ENCODE measurements at regions not wholly inside any gene's neighbourhood (a gene's known extent, or its start where the extent isn't known, plus 50 kb on each side); places are given as distances from the start of the nearest gene placed in this dataset.
"Not testable (repeated sequence)": the region's sequence is repeated elsewhere in the genome, so short reads cannot be mapped to it uniquely, and the experiment has no call there.

GRCh38 chr11:133636711-133637355 is 104.5 kb upstream of the OPCML start:
- DNase-seq (ENCODE audit: low read depth, low spot score) = no peak
- TF ChIP-seq, protein P1, sequence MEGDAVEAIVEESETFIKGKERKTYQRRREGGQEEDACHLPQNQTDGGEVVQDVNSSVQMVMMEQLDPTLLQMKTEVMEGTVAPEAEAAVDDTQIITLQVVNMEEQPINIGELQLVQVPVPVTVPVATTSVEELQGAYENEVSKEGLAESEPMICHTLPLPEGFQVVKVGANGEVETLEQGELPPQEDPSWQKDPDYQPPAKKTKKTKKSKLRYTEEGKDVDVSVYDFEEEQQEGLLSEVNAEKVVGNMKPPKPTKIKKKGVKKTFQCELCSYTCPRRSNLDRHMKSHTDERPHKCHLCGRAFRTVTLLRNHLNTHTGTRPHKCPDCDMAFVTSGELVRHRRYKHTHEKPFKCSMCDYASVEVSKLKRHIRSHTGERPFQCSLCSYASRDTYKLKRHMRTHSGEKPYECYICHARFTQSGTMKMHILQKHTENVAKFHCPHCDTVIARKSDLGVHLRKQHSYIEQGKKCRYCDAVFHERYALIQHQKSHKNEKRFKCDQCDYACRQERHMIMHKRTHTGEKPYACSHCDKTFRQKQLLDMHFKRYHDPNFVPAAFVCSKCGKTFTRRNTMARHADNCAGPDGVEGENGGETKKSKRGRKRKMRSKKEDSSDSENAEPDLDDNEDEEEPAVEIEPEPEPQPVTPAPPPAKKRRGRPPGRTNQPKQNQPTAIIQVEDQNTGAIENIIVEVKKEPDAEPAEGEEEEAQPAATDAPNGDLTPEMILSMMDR (IDR thresholded peaks at IDR 0.05; ENCODE audit: insufficient read depth, low read length, missing control alignments) = no peak
- ChIA-PET POLR2A (no interaction called here), CTCF (no interaction called here)
- no peak overlapping the region for H3K4me3 ChIP-seq (ENCODE audit: low read depth, low read length)

GRCh38 chr11:133635244-133635739 is 103.0 kb upstream of the OPCML start:
- TF ChIP-seq, protein P1 (IDR thresholded peaks at IDR 0.05; ENCODE audit: insufficient read depth, low read length, missing control alignments) = no peak
- H3K4me3 ChIP-seq (ENCODE audit: low read depth, low read length) = no peak overlapping the region
- DNase-seq (ENCODE audit: low read depth, low spot score) = no peak
- ChIA-PET CTCF (no interaction called here), POLR2A (no interaction called here)

- DNase-seq (ENCODE audit: low read depth, low spot score); POLR2A ChIA-PET; CTCF ChIA-PET; H3K4me3 ChIP-seq (ENCODE audit: low read depth, low read length): not testable (repeated sequence)
Measured at GRCh38 chr11:133628371-133628770, 96.1 kb upstream of the OPCML start.

- H3K4me3 ChIP-seq (ENCODE audit: low read depth, low read length) = no peak overlapping the region
- ChIA-PET CTCF (no interaction called here), POLR2A (no interaction called here)
- no peak for DNase-seq (ENCODE audit: low read depth, low spot score)
- TF ChIP-seq, protein P1 (IDR thresholded peaks at IDR 0.05; ENCODE audit: insufficient read depth, low read length, missing control alignments) = no peak
Measured at GRCh38 chr11:133621611-133622010, 89.3 kb upstream of the OPCML start.

GRCh38 chr11:133619973-133620372 is 87.7 kb upstream of the OPCML start:
- DNase-seq (ENCODE audit: low read depth, low spot score) = no peak
- TF ChIP-seq, protein P1 (IDR thresholded peaks at IDR 0.05; ENCODE audit: insufficient read depth, low read length, missing control alignments) = no peak
- POLR2A ChIA-PET = no interaction called here
- CTCF ChIA-PET = no interaction called here
- no peak overlapping the region for H3K4me3 ChIP-seq (ENCODE audit: low read depth, low read length)

- no peak for DNase-seq (ENCODE audit: low read depth, low spot score)
- no peak overlapping the region for H3K4me3 ChIP-seq (ENCODE audit: low read depth, low read length)
- ChIA-PET CTCF (no interaction called here), POLR2A (no interaction called here)
- TF ChIP-seq, protein P1 (IDR thresholded peaks at IDR 0.05; ENCODE audit: insufficient read depth, low read length, missing control alignments) = no peak
Measured at GRCh38 chr11:133619397-133619796, 87.1 kb upstream of the OPCML start.

- H3K4me3 ChIP-seq (ENCODE audit: low read depth, low read length) = no peak overlapping the region
- CTCF ChIA-PET = no interaction called here
- POLR2A ChIA-PET = no interaction called here
- no peak for DNase-seq (ENCODE audit: low read depth, low spot score)
- TF ChIP-seq, protein P1 (IDR thresholded peaks at IDR 0.05; ENCODE audit: insufficient read depth, low read length, missing control alignments) = no peak
Measured at GRCh38 chr11:133618544-133618943, 86.2 kb upstream of the OPCML start.

Data from AG04449 (cell line).